Activated T-cell treated with anti-CD3 and anti-CD28 coated beads for 4 hours (primary cell): ENCODE measurements at regions not wholly inside any gene's neighbourhood (a gene's known extent, or its start where the extent isn't known, plus 50 kb on each side); places are given as distances from the start of the nearest gene placed in this dataset.
"Not testable (repeated sequence)": the region's sequence is repeated elsewhere in the genome, so short reads cannot be mapped to it uniquely, and the experiment has no call there.

Source experiments
- DNase-seq: peaks from one replicate; pipeline ENCODE4 v3.0.0-alpha.2; 2020

DNA sequence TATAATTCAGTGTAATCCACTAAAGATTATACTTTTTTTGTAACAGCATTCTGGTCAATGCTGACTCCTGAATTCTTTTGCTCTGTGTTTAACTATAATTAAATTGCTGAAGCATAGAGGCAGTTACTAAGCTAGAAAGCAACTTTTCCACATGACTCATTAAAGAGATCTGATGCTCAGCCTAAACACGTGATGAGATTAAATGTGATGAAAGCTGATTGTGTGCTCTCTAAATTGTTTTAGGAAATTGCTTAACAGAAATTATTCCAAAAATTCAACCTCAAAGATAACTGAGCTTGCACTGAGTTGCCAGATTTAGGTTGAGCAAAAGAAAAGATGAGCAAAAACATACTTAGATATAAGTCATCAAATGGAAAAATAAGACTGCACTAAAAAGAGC lies 1033.6 kb downstream of the FAM181B start:
- DNase-seq, result no peak

DNA sequence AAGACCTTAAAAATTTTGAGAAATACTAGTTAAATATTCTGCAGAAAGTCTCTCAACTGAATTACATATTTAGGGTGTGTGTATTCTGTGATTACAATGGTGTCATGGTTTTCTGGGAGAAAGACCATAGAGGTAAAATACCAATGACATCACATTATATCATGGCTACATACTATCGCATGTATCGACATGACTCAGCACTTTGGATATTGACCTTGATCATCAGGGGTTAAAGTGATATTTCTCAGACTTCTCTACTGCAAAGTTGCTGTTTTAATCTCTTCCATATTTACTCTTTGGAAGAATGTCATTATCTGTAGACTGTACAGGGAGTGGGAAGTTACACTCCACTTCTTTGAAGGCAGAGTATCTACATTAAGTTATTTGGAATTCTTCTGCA lies 1046.6 kb downstream of the FAM181B start:
- no peak for DNase-seq

DNA sequence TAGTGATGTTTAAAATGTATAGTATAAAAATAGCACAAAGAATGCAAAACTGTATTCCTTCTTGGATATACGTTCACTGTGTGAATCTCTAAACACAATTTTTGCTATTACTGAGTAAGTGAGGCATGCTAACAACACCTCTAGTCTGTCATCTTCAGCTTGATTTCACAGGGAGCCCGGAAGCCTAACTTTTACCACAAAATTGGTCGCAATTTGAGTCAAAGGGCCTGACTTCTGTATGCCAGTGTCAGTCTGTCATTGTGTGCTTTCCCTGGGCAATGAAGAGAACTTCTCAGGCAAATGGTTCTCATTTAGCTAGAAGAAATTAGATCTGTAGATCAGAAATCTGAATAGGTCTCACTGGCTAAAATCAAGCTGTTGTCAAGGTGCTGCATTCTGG lies 1059.5 kb downstream of the FAM181B start:
- DNase-seq, result no peak

DNA sequence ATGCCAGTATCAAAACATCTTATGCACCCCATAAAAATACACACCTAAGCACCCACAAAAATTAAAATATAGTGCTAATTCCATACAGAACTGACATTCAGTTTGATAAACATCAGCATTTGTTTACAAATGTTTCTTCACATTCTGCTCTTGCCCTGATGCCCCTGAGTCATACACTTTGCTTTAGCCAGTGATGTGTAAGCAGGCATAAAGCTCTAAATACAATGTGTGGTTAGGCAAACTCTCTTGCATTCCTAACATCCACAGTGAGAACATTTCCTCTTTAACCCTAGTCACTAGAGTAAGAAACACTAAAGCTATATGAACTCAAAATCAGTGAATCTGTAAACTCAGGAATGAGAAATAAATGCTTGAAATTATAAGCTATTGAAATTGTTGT lies 1060.7 kb downstream of the FAM181B start:
- DNase-seq, result no peak

DNA sequence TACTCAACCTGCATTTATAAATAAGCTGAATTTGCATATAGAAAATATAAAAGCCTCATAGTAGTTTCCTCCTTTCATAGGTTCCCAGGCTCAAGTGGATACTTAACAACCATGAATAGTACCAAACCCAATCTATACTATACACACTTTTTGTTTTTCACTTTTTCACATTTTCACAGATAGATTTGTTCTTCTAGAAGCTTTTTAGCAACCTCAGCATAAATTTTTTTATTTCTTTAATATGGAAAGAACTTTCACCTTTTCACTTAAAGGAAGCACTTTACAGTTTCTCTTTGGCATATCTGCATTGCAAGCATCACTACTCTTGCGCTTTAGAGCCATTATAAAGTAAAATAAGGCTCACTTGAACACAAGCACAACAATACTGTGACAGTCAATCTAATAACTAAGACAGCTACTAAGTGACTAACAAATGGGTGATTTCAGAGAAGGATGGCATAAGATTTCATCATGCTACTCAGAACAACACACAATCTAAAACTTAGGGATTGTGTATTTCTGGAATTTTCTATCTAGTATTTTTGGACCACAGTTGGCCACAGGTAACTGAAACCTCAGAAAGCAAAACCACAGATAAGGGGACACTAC lies 1063.6 kb downstream of the FAM181B start:
- no peak for DNase-seq

DNA sequence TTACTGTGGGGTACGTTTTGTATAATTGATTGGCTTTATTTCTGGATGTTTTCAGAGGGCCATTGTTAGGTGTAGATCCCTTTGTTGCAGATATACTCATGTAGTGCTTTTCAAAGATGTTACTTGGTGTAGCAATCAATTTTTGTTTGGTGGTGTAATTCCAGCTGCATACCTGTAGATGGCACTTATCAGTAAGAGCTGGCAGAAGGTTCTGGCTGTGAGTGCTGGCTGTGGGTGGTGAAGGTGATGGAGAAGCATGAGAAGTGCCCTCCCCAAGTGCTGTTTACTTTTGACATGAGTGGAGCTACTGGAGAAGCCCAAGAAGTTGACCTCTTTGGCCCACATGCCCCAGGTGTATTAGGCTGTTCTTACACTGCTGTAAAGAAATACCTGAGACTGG lies 1074.9 kb downstream of the FAM181B start:
- no peak for DNase-seq

DNA sequence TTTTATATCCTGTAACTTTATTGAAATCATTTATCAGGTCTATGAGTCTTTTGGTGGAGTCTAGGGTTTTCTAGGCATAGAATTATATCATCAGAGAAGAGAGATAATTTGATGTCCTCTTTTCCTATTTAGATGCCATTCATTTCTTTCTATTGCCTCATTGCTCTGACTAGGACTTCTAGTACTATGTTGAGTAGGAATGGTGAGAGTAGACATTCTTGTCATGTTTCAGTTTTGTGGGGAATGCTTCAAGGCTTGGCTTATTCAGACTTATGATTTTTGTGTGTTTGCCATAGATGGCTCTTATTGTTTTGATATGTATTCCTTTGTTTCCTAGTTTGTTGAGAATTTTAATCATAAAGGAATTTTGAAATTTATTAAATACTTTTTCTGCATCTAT lies 1078.3 kb downstream of the FAM181B start:
- DNase-seq, result no peak

DNA sequence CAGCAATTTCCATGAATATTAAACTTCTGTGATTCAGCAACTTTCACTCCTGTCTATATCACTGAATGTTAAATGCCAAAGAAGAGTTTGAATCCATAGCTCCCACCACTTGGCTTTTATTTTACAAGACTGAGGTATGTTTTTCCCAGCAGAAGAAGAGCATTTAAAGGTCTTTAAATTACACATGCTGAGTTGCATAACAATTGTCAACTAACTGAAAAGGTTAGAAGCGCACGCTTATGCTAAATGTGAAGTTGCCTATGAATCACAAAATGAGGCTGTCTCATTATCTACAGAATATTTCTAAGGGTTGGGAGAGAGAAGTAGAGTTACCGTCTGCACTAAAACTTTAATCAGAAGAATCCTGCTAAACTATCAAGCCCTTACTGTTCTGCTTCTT lies 1086.3 kb downstream of the FAM181B start:
- DNase-seq, result no peak

DNA sequence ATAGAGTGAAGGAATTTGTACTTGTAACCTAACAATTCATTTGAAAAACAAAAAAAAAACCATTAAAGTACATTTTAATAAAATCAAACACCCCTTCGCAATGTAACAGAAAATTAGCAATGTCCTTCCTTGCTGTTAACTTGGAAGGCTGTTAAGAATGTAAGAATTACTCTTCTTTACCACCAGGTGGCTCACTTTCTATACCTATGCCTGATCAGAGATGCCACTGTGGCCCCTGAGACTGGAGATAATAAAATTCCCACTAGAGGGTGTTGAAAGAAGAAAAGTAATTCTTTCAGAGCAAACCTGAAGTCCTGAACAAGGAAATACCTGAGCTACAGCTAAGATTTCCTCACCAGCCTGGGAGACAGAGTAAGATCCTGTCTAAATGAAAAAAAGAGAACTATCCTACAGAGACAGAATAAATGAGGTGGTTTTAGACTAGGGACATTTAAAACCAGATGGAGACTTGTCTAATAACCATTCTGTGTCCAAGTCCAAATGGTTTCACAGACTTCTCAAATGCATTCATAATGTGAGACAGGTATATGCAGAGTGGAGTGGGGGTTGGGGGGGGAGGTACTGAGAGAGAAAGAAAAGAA lies 1089.3 kb downstream of the FAM181B start:
- DNase-seq, result no peak

DNA sequence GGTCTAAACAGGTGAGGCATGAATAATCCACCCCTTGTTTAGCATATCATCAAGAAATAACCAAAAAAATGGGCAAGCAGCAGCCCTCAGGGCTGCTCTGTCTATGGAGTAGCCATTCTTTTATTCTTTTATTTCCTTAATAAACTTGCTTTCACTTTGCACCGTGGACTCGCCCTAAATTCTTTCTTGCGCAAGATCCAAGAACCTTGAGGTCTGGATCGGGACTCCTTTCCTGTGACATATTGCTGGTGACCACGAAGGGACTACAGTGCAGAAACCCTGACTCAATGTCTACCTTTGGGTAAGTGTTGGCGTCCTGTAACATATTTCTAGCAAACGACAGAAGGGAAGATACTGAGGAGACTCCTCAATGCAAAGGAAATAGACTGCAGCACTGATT lies 1099.2 kb downstream of the FAM181B start:
- DNase-seq, result no peak

DNA sequence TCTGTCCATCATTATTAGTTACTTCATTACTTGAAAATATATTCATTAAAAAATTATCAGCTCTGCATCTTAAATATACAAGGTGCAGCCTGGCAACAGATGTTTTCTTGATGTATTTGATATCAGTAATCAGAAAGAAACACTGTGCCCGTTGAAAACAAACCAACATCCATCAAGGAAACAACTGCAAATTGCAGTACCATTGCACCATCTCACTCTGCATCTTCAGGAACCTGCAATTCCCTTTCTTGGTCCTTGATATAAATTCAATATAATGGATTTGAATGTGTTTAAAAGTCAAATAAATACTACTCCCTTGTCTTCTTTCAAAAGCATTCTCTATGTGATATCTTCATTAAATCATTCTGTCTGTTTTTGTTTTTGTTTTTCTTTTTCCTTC lies 1131.2 kb downstream of the FAM181B start:
- no peak for DNase-seq

DNA sequence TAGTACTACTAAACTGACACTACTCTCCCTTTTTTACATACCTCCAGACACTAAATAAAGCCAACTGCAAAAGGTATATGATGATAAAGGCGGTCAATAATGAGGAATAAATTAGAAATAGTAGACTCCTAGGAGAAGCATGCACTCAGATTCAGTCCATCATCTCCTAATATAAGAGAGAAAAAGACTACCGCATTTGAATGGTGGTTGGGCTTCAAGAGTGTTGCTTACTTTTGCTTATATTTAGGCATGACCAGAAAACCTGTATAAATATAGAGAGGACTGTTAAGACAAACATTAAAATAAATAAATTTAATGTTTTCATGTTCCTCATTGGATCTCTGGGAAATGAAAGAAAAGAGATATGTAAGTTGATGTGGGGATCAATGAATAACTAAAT lies 1137.0 kb downstream of the FAM181B start:
- no peak for DNase-seq

DNA sequence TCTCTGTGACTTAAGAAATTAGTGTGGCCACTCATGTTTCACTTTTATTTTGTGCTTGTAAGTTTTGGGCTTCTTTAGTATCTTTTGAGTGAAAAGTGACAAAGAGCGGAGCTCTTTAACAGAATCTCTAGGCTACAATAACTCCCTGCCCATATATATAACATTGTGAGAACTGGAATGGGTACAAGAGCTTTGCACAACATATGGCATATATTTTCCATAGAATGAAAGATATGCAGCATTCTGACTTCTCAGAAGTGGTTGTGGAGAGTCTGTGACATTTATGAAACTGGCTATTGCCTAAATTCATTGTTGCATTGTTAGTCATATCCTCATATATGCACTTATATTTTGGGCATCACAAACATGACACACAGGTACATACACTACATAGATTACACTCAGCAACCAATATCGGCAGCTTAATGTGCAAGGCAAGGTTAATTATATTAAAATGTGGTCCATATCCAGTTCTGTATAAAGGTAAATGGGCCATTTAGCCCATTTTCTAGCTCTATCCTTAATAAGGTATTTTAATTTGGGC lies 1148.2 kb downstream of the FAM181B start:
- no peak for DNase-seq

DNA sequence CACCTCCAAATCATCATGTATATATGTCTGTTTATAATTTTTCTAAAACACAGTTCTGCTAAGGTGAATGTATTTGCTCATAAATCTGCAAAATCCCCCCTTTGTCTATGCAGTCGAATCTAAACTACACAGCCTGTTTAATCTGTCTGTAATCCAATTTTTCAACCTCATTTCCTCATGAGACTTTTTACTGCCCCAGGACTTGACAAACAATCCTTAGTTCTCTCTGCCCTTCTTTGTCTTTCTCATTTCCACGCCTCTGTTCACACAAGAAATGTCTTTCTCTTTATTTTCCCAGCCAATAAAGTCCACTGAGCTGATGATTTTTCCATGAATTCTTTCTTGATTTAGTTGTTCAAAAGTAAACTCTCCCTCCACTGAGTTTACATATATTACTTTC lies 1154.3 kb downstream of the FAM181B start:
- no peak for DNase-seq

DNA sequence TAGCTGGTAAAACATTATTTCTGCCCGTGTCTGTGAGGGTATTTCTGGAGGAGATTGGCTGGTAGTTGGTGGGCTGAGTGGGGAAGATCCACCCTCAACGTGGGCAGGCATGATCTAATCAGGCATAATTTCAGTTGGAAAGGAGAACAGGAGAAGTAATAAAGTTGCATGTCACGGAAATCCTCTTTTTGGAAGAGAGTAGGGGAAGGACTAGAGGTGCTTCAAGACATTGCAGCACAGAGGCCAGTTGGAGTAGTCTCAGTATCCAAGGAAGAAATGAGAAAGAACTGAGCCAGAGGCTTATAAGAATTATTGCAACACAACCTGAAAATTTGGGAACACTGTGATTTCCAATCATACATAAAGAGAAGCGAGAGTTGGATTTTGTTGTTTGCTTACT lies 1155.1 kb downstream of the FAM181B start:
- no peak for DNase-seq

DNA sequence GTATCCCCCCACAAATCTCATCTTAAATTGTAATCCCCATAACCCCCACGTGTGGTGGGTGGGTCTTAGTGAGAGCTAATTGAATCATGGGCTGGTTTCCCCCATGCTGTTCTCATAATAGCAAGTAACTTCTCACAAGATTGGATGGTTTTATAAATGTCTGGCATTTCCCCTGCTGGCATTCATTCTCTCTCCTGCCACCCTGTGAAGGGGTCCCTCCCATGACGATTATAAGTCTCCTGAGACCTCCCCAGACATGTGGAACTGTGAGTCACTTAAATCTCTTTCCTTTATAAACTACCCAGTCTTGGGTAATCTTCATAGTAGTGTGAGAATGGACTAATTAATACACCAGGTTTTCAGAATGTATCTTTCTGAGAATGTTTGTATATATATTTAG lies 1159.4 kb downstream of the FAM181B start:
- DNase-seq, result no peak

DNA sequence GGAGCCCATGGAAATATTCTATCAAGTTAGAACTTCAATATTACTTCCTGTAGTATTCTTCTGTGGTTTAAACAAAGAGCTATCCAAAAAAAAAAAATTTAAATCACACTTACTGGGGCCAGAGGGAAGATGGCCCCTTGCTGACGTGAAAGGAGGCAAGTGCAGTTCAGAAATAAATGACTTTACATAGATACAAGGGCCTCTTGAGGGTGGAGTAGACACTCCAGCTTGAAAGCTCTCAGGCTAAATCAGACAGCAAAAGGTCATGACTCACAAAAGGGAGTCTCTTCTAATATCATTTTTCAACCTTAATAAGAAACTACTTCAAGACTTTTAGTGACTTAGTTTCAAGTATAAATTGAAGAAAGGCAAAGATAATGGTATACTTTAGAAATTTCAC lies 1160.3 kb downstream of the FAM181B start:
- DNase-seq, result no peak

DNA sequence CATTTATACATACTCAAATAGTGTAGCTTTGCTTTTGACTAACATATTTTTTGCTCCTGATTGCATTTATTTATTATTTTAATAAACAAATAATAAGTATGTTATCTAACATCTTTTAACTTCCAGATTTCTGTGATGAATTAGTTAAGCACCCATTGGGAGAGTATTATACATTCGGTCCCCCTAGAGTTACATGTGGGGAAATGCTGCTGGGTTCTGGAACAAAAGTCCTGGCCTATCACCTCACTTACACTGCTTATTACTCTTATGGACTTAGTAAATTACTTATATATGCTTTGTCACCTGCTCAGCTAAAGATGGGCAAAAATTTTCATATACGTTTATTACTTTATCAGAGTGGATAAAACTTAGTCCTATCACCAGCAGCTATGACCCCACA lies 1163.0 kb downstream of the FAM181B start:
- DNase-seq, result no peak

DNA sequence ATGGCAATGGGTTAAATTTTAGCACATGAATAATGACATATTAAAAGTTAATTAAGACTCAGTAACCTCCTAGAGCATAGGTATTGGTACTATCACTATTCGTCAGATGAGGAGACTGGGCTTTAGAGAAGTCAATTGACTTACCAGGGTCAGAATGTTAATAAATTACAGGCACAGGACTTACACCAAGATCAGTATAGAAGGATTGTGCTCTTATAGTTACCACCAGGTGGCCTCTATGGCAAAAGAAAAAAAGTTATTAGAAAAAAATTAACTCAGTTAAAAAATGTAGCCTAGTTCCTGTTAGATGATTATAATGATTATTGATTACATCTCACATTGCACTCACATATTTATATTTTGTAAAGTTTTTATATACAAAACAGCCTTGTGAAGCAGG lies 1163.7 kb downstream of the FAM181B start:
- no peak for DNase-seq

DNA sequence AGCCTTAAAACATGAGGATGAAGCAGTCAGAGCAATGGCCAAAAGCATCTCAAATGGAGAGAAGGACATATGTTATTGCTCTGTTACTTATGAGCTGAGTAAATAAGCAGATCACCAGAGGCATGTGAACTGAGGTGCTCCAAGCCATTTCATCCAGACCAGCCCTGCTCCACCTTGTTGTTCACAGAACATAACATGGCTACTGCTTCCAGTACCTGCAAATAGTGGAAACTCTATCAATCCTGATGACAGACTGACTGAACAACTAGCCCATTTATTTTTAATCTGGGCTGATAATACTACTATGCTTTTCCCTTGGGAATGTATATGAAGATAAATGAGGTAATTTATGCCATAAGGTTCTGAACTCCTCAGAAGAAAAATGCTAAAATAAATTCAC lies 1164.7 kb downstream of the FAM181B start:
- DNase-seq, result no peak

DNA sequence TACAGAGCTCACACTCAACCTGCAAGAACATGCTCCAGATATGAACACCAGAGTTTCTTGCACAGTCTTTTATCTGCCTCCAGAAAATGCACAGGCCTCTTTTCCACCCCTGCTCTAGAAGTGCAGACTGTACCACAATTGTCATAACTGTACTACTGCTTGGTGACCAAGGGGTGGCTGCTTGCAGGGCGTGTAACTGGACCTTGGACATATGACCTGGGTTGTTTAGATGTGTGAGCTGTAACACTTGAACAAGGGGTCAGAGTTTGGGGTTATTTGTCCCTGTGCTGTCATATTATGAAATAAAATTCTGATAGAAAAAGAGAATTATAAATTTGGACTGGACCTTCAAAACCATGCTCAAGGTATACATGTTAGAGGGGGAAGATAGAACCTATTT lies 1185.5 kb downstream of the FAM181B start:
- no peak for DNase-seq

DNA sequence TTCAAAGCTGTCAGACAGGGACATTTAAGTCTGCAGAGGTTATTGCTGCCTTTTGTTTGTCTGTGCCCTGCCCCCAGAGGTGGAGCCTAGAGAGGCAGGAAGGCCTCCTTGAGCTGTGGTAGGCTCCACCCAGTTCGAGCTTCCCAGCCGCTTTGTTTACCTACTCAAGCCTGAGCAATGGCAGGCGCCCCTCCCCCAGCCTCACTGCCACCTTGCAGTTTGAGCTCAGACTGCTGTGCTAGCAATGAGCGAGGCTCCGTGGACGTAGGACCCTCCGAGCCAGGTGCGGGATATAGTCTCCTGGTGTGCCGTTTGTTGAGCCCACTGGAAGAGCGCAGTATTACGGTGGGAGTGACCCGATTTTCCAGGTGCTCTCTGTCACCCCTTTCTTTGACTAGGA lies 1193.9 kb downstream of the FAM181B start:
- DNase-seq, result not testable (repeated sequence)

DNA sequence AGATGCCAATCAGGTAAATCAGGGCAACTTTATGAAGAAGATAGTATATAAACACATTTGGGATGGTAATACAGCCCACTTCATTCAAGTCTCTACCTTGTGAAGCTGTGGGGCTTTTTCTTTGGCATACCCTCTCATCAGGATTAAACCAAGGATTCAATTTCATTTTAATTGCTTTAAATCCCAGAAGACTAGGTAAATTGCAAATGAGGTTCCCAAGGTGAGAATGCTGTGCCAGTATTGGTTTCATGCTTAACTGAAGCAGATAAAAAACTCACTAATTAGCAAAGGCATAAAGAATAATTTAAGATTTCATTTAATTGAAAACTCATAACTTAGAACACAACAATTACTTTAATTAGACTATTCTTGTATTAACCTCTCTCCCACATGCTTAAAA lies 1218.1 kb downstream of the FAM181B start:
- DNase-seq, result no peak

DNA sequence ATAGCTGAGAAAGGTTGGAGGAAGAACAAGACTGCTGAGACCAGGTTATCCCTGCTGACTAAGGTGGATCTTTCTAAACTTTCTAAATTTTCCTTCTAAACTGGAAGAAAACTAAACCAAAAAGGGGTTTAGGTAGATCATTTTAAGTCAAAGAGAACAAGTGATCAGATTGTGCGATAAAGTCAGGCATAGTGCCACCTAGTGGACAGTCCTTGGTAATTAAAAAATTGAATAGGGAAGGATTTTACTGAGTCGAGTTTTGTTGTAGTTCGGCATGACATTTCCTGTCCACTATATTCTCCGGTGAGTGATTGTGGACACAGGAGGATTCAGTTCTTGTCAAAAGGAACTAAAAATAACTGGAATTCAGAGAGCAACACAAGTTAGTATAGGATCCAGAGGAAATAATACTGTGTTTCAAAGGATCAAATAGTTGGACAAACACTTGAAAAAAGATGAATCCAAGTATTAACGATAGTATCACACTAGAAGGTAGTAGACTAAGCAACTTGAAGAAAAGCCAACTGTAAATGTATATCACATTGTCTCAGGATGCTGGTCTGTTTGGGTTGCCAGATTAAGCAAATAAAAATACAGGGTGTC lies 1236.4 kb downstream of the FAM181B start:
- no peak for DNase-seq

DNA sequence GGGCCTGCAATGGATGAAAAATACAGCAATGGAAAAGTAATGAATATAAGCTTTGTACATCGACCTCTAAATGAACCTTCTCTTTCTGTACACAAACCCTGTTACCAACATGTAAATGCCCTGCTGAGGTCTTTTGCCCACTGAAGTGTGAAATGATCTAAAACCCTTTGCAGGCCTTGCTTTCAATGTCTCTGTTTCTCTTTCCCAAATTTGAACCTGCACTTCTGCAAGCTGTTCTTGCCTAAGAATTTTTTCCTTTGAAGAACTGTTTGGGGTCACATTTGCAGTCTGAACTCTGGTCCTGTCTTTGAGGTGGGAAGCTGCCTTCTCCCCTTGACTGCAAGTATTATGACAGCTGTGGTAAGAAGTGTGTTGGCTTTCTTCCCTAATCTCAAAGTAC lies 1237.1 kb downstream of the FAM181B start:
- no peak for DNase-seq
